D721Med (cell line): ENCODE measurements at regions not wholly inside any gene's neighbourhood (a gene's known extent, or its start where the extent isn't known, plus 50 kb on each side); places are given as distances from the start of the nearest gene placed in this dataset.

ENCODE experiments used
- DNase-seq: peaks from one replicate; pipeline ENCODE4 v3.0.0; 2011; ENCODE audit warnings: low spot score; ENCODE audit not compliant: insufficient read length
- FAIRE-seq: peaks from 2 replicates; lab custom pipeline; 2011; peaks lifted over from hg19 to GRCh38; lab: Jason Lieb, UNC
- CTCF ChIP-seq: IDR thresholded peaks from 2 replicates; pipeline ENCODE4 v1.5.1; 2012; ENCODE audit warnings: mild to moderate bottlenecking, control low read depth; ENCODE audit not compliant: insufficient read depth; ENCODE audit errors: missing control alignments

DNA sequence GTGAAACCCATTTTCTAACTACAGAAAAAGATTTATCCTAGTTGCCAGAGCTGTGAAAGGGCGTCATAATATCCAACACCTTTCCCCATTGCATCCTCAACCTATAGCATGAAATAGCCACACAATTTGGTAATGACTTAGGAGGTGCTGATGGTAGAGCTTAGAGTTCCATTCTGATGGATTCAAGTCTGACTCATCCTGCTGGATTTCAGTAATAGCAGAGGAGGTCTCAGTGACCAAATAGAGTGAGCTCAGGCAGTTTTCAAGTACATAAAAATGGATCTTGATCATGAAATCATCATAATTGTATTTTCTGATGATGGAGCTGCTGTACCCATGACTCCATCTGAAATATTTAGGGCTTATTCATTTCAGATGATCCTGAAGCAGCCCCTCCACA, 270.7 kb upstream of the KLHL29 start:
- TF ChIP-seq CTCF, result no peak
- FAIRE-seq, result no peak
- DNase-seq, result no peak

DNA sequence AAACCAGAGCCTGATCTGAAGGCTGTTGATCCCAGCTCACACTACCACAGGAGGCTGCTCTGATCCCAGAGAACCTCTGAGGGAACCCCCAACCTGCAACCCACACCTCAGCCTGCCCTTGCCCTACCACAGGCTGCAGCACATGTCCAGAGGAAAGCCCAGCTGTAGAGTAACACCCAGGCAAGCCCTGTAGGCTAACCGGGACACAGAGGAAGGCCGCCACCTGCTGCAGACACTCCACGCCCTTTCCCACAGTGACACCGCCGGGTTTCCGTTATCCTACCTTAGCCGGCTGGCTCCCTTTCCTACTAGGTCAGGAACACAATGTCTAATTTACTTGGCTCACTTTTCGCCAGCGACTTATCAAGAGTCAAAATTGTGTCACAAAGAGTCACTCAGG, 266.7 kb upstream of the KLHL29 start:
- no peak for TF ChIP-seq CTCF
- FAIRE-seq, result no peak
- no peak for DNase-seq

- FAIRE-seq (no peak), DNase-seq (no peak)
Observed at GRCh38 chr2:23118894-23119293, 266.1 kb upstream of the KLHL29 start.

GRCh38 chr2:23120161-23120560, 264.8 kb upstream of the KLHL29 start:
- no peak for FAIRE-seq

More at GRCh38 chr2:23118894-23119293, 266.1 kb upstream of the KLHL29 start:
- no peak for TF ChIP-seq CTCF

GRCh38 chr2:23121968-23122648, 262.9 kb upstream of the KLHL29 start:
- no peak for TF ChIP-seq CTCF
- FAIRE-seq (no peak), DNase-seq (no peak)

More at GRCh38 chr2:23120161-23120560, 264.8 kb upstream of the KLHL29 start:
- TF ChIP-seq CTCF, result no peak
- DNase-seq, result no peak

DNA sequence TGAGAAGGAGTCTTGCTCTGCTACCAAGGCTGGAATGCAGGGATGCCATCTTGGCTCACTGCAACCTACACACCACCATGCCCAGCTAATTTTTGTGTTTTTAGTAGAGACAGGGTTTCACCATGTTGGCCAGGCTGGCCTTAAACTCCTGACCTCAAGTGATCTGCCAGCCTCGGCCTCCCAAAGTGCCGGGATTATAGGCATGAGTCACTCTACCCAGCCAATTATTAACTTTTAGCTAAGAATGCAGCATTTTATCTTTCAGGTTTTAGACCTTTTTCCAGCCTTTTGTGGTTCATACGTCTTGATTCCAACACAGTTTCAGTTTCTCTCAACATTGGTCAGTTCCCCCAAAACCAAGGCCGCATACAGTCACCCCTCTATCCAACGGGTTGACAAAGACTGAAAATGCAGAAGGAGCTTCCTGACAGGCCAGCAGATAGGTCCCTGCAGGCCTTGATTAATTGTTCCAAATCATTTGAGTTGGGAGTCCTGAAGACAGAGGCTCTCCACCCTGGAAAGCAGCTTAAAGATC, 262.2 kb upstream of the KLHL29 start:
- no peak for TF ChIP-seq CTCF
- DNase-seq, result no peak
- no peak for FAIRE-seq

DNA sequence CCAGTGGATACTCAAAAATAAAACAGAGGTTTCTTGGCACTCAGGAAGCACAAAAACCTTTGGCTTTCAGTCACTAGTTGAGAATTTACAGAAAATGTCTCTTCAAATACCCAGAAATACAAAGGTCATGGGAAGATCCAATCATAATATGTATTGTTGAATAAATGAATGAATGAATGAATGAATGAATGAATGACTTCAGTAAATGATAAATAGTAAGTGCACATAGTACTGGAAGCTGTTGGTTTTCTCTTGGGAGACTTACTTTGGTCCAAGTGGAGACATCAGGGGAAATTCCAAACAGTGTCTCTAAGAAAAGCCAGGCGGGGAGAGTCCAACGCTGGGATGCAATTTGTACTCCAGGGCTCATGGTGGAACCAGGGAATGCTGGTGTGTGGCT, 261.3 kb upstream of the KLHL29 start:
- FAIRE-seq (no peak), DNase-seq (no peak)
- no peak for TF ChIP-seq CTCF
